Stimulated activated CD4-positive, alpha-beta T cell treated with anti-CD3 and anti-CD28 coated beads, TNF-alpha, amount 100 ng/mL, for 1 hour (primary cell): ENCODE measurements at regions not wholly inside any gene's neighbourhood (a gene's known extent, or its start where the extent isn't known, plus 50 kb on each side); places are given as distances from the start of the nearest gene placed in this dataset.

ENCODE experiments used
- DNase-seq, 3 donors: peaks; one replicate each; pipeline ENCODE4 v3.0.0-alpha.2; 2020; ENCODE audit warnings: low read depth in 3 of 3, low spot score in 1 of 3

- DNase-seq = no peak
Observed at GRCh38 chr2:58992062-58992706, 751.1 kb upstream of the FANCL start.

- no peak for DNase-seq
Observed at GRCh38 chr2:58991357-58991756, 750.2 kb upstream of the FANCL start.

GRCh38 chr2:58985541-58985940, 744.4 kb upstream of the FANCL start:
- DNase-seq = no peak

- no peak for DNase-seq
Observed at GRCh38 chr2:58984731-58985130, 743.6 kb upstream of the FANCL start.

GRCh38 chr2:58983111-58983510, 742.0 kb upstream of the FANCL start:
- no peak for DNase-seq

- DNase-seq = no peak
Observed at GRCh38 chr2:58981237-58981636, 740.1 kb upstream of the FANCL start.

GRCh38 chr2:58976375-58977071, 735.4 kb upstream of the FANCL start:
- DNase-seq = no peak

- DNase-seq = no peak
Observed at GRCh38 chr2:58974881-58975280, 733.8 kb upstream of the FANCL start.

- DNase-seq = no peak
Observed at GRCh38 chr2:58974426-58974825, 733.3 kb upstream of the FANCL start.

GRCh38 chr2:58973811-58974281, 732.7 kb upstream of the FANCL start:
- DNase-seq = no peak

GRCh38 chr2:58972737-58973136, 731.6 kb upstream of the FANCL start:
- no peak for DNase-seq

- DNase-seq = no peak
Observed at GRCh38 chr2:58971511-58972360, 730.6 kb upstream of the FANCL start.

- DNase-seq = no peak
Observed at GRCh38 chr2:58970365-58970764, 729.2 kb upstream of the FANCL start.

GRCh38 chr2:58968885-58969284, 727.8 kb upstream of the FANCL start:
- DNase-seq = no peak

GRCh38 chr2:58967736-58968135, 726.6 kb upstream of the FANCL start:
- no peak for DNase-seq

GRCh38 chr2:58965602-58966001, 724.5 kb upstream of the FANCL start:
- no peak for DNase-seq

- no peak for DNase-seq
Observed at GRCh38 chr2:58959996-58960395, 718.9 kb upstream of the FANCL start.

- DNase-seq = no peak
Observed at GRCh38 chr2:58957188-58957840, 716.2 kb upstream of the FANCL start.

GRCh38 chr2:58954880-58955385, 713.8 kb upstream of the FANCL start:
- no peak for DNase-seq

- no peak for DNase-seq
Observed at GRCh38 chr2:58951722-58952121, 710.6 kb upstream of the FANCL start.

- no peak for DNase-seq
Observed at GRCh38 chr2:58950795-58951462, 709.8 kb upstream of the FANCL start.
